DND-41 (cell line): ENCODE measurements at regions not wholly inside any gene's neighbourhood (a gene's known extent, or its start where the extent isn't known, plus 50 kb on each side); places are given as distances from the start of the nearest gene placed in this dataset.

ENCODE experiments used
- ATAC-seq: fragments of 200-7000 bp; cut with Tn5 transposase; 3 replicates; pipeline ENCODE4 v1.9.1; 2021; ENCODE audit warnings: low read depth; ENCODE audit not compliant: insufficient read depth
- DNase-seq: peaks from one replicate; pipeline ENCODE4 v3.0.0-alpha.2; 2020
- H2AFZ ChIP-seq: 2 replicates; pipeline ENCODE4 v1.6.0; 2012; ENCODE audit warnings: low read depth, low read length
- H3K27ac ChIP-seq: 2 replicates; pipeline ENCODE4 v1.5.1; 2012; ENCODE audit warnings: low read length, inconsistent platforms
- H3K27me3 ChIP-seq: fragments of 200-600 bp; sonication (generic); 2 replicates; pipeline ENCODE4 v1.6.0; 2012; ENCODE audit warnings: low read length, mild to moderate bottlenecking, inconsistent platforms; ENCODE audit not compliant: insufficient read depth, poor library complexity
- H3K36me3 ChIP-seq: 2 replicates; pipeline ENCODE4 v1.5.1; 2012; ENCODE audit warnings: low read length, inconsistent platforms; ENCODE audit not compliant: insufficient read depth
- H3K4me1 ChIP-seq: 2 replicates; pipeline ENCODE4 v1.5.1; 2012; ENCODE audit warnings: mild to moderate bottlenecking, low read length; ENCODE audit not compliant: insufficient read depth
- H3K4me2 ChIP-seq: 2 replicates; pipeline ENCODE4 v1.6.0; 2012; ENCODE audit warnings: mild to moderate bottlenecking, moderate library complexity, low read length, inconsistent platforms; ENCODE audit not compliant: insufficient read depth
- H3K4me3 ChIP-seq, 2 experiments: fragments of 200-600 bp in 1 of 2; shearing (Covaris generic) in 1 of 2; 2 replicates each; pipeline ENCODE4 v1.5.1; 2012 to 2016; ENCODE audit warnings: inconsistent platforms in 2 of 2, low read length in 2 of 2, mild to moderate bottlenecking in 2 of 2, low read depth in 1 of 2, moderate library complexity in 1 of 2
- H3K79me2 ChIP-seq: 2 replicates; pipeline ENCODE4 v1.6.0; 2012; ENCODE audit warnings: low read length, inconsistent platforms; ENCODE audit not compliant: insufficient read depth
- H3K9ac ChIP-seq: 2 replicates; pipeline ENCODE4 v1.6.0; 2012; ENCODE audit warnings: low read depth, mild to moderate bottlenecking, inconsistent platforms, low read length, moderate library complexity
- H3K9me3 ChIP-seq: 2 replicates; pipeline ENCODE4 v1.5.1; 2012; ENCODE audit warnings: low read length, moderate library complexity, mild to moderate bottlenecking, inconsistent platforms; ENCODE audit not compliant: insufficient read depth, severe bottlenecking
- H4K20me1 ChIP-seq: 2 replicates; pipeline ENCODE4 v1.6.0; 2012; ENCODE audit warnings: low read length; ENCODE audit not compliant: insufficient read depth
- CTCF ChIP-seq: IDR thresholded peaks from 2 replicates; pipeline ENCODE4 v1.5.1; 2012; ENCODE audit warnings: borderline replicate concordance, low read length, moderate library complexity, mild to moderate bottlenecking; ENCODE audit not compliant: poor library complexity, severe bottlenecking; ENCODE audit errors: extremely low read depth
- EZH2 ChIP-seq: IDR thresholded peaks from 3 replicates; pipeline ENCODE4 v1.6.1; 2012; ENCODE audit warnings: borderline replicate concordance, low read depth, mild to moderate bottlenecking, moderate library complexity, low read length, inconsistent platforms; ENCODE audit not compliant: severe bottlenecking

GRCh38 chr7:153021542-153021941 is 262.0 kb downstream of the ACTR3B start:
- Histone ChIP-seq H3K9me3 (no peaks in the 10 kb centered on the region), H3K27me3 (no peaks in the 10 kb centered on the region)
- no peak for TF ChIP-seq CTCF
- no peak for TF ChIP-seq EZH2

GRCh38 chr7:153022475-153023193 is 263.1 kb downstream of the ACTR3B start:
- no peak overlapping the region for H2AFZ ChIP-seq
- DNase-seq = no peak
- no peak overlapping the region for H3K9ac ChIP-seq

More at GRCh38 chr7:153021542-153021941, 262.0 kb downstream of the ACTR3B start:
- Histone ChIP-seq H3K4me1 (no peaks in the 10 kb centered on the region), H3K36me3 (no peaks in the 10 kb centered on the region), H4K20me1 (no peaks in the 10 kb centered on the region), H3K4me3 (no peak overlapping the region), H3K9ac (no peak overlapping the region), H3K27ac (no peak overlapping the region), H3K79me2 (no peaks in the 10 kb centered on the region), H2AFZ (no peak overlapping the region), H3K4me2 (no peak overlapping the region)
- ATAC-seq (no peak), DNase-seq (no peak)

GRCh38 chr7:153023194-153023592 is 263.6 kb downstream of the ACTR3B start:
- no peak overlapping the region for H3K4me2 ChIP-seq
- H3K79me2 ChIP-seq = no peaks in the 10 kb centered on the region
- no peaks in the 10 kb centered on the region for H3K9me3 ChIP-seq
- DNase-seq (no peak), ATAC-seq (no peak)
- H3K36me3 ChIP-seq = no peaks in the 10 kb centered on the region
- no peaks in the 10 kb centered on the region for H3K27me3 ChIP-seq
- no peak overlapping the region for H3K27ac ChIP-seq
- no peaks in the 10 kb centered on the region for H3K4me1 ChIP-seq
- TF ChIP-seq EZH2 = no peak
- no peak overlapping the region for H3K4me3 ChIP-seq
- H4K20me1 ChIP-seq = no peaks in the 10 kb centered on the region
- no peak overlapping the region for H3K9ac ChIP-seq
- no peak overlapping the region for H2AFZ ChIP-seq

More at GRCh38 chr7:153022475-153023193, 263.1 kb downstream of the ACTR3B start:
- H3K27me3 ChIP-seq = no peaks in the 10 kb centered on the region
- H3K27ac ChIP-seq = no peak overlapping the region
- no peaks in the 10 kb centered on the region for H3K9me3 ChIP-seq
- H3K36me3 ChIP-seq = no peaks in the 10 kb centered on the region
- TF ChIP-seq CTCF (no peak), EZH2 (no peak)
- ATAC-seq = no peak
- no peak overlapping the region for H3K4me2 ChIP-seq
- H4K20me1 ChIP-seq = no peaks in the 10 kb centered on the region
- no peak overlapping the region for H3K4me3 ChIP-seq
- no peaks in the 10 kb centered on the region for H3K4me1 ChIP-seq
- no peaks in the 10 kb centered on the region for H3K79me2 ChIP-seq

- H3K9me3 ChIP-seq = no peaks in the 10 kb centered on the region
- no peaks in the 10 kb centered on the region for H4K20me1 ChIP-seq
- no peaks in the 10 kb centered on the region for H3K4me1 ChIP-seq
- H3K9ac ChIP-seq = no peak overlapping the region
- H2AFZ ChIP-seq = no peak overlapping the region
- H3K79me2 ChIP-seq = no peaks in the 10 kb centered on the region
- no peak overlapping the region for H3K27ac ChIP-seq
- H3K27me3 ChIP-seq = no peaks in the 10 kb centered on the region
- DNase-seq (no peak), ATAC-seq (no peak)
- no peak for TF ChIP-seq CTCF
- no peak for TF ChIP-seq EZH2
- H3K36me3 ChIP-seq = no peaks in the 10 kb centered on the region
- H3K4me3 ChIP-seq = no peak overlapping the region
- H3K4me2 ChIP-seq = no peak overlapping the region
Observed at GRCh38 chr7:153027210-153027609, 267.7 kb downstream of the ACTR3B start.
